HG02642 (cell line): ENCODE measurements at regions not wholly inside any gene's neighbourhood (a gene's known extent, or its start where the extent isn't known, plus 50 kb on each side); places are given as distances from the start of the nearest gene placed in this dataset.
A peak's percentile ranks its signal among the peaks of the same experiment; 100 is the strongest.

Source experiments
- ATAC-seq: cut with Tn5 transposase; IDR thresholded peaks from one replicate; pipeline ENCODE4 v1.9.1; 2021; ENCODE audit warnings: mild to moderate bottlenecking; ENCODE audit not compliant: unreplicated experiment, poor library complexity

GRCh38 chr2:147713349-147713748, 131.5 kb upstream of the ACVR2A start:
- ATAC-seq = no peak

- no peak for ATAC-seq
Measured at GRCh38 chr2:147712051-147712450, 132.8 kb upstream of the ACVR2A start.

DNA sequence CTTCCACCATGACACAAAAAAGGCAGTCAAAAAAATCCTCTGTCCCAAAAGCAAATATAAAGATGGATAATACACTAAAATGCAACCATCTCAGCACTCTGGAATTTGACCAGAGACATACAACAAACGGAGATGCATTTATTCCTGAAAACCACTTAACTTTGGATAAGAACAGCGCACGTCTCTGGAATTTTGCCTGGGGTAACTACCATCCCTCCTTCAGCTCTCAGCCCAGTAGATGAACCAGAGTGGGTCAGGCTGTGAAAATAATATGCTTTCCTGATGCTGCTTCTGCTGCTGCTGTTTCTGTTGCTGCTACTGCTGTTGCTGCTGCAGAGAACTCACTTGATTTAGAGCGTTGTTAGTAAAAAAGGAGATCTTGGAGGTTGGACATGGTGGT, 133.8 kb upstream of the ACVR2A start:
- no peak for ATAC-seq

DNA sequence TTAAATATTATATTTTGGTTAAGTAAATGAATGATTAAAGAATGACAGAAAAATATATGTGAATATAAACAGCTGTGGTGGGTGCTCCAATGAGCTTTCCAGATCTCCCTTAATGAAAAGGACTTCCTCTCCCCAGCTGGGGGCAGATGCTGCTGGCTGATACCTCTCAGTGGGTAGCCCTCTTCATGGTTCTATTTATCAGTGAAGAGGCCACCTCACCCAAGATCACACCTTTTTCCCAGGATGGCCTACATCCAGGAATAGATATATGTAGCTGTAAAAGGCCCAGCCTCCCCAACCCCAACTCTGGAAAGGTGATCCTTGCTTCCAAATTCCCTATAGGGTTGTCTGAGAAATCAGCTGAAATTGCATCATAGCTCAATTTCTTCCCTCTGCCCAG, 135.2 kb upstream of the ACVR2A start:
- ATAC-seq = no peak

- no peak for ATAC-seq
Measured at GRCh38 chr2:147703171-147703570, 141.7 kb upstream of the ACVR2A start.

DNA sequence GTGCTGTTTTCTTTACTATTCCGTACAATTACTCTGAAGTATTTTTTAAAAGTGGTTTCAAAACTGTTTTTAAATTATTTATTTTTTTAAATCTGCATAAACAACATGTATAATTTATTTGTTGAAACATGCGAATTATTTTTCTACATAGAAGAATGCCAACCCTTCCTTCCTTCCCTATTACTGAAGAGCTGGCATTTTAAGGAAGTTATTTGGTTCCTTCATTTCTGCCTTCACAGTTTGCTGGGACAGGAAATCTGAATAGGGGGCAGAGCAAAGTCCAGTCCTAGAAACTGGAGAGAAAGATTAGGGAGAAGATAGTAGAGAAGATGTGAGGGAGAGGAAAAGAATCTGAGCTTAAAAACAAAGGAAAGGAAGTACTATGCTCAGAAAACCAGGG, 146.7 kb upstream of the ACVR2A start:
- ATAC-seq = no peak

DNA sequence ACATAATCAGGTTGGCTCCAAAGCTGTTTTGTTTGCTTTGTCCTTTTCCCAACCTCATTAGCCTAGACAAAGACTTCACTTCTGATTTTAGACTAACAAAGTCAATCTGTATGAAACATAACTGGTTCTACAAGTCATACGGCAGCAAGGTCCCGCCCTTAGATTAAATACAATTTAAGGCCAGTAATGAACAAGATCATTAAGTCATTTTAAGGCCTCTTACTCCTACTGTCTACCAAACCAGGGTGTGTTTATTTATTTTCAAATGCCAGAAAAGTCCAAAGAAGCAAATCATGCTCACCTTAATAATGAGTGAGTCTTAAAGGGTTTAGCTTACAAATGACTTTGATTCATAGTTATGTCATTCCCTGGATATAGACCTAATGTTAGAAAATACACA, 148.4 kb upstream of the ACVR2A start:
- no peak for ATAC-seq

GRCh38 chr2:147689220-147689909, 155.5 kb upstream of the ACVR2A start:
- ATAC-seq = peak; percentile 99

DNA sequence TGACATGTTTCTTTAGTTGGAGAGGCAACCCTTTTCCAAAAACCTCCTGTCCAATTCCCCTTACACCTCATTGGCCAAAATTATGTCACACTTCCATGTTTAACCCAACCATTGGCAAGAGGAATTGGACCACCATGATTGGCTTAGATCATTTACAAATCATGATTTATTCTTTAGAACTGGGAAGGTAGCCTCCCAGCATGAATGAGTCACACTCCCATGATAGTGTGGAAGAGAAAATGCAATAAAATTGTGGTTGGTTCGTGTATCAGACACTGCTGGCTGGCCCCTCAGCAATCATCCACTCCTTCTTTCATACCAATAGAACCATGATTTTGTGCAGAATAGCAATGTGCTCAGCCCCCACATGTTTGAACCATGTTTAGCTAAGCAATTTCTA, 156.6 kb upstream of the ACVR2A start:
- no peak for ATAC-seq

GRCh38 chr2:147686365-147686764, 158.5 kb upstream of the ACVR2A start:
- no peak for ATAC-seq

DNA sequence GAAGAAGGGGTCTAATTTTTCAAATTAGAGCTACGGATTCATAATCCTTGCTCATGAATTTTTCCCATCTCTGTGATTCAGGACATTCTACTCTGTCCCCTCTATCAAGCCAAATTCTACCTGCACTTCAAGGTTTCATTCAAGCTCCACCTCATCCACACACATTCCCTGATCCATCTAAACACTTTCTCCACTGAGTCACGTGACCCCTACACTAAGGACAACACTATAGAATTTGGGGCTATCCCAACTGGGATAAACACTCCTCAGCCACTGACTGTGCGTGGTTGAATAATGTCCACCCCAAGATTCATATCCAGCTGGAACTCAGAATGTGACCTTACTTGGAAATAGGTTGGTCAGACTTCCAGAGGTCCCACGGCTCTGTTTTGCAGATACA, 159.9 kb upstream of the ACVR2A start:
- no peak for ATAC-seq

DNA sequence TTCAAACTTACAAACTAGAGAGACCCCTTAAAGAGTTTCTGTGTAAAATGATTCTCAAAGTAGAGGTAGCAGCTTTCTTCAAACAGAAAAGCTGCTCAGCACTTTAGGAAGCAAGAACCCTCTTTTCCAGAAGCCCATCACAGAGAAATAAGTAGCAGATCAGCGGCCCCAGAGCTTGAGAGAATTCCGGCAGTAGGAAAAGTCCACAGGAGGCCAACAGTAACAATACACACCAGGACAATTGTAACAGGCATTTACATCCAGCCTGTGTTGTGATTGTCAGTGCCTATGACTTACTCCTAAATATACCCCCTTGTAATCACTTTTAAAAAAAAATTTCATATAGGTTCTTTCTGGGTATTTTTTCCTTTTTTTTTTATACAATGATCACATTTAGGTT, 161.4 kb upstream of the ACVR2A start:
- ATAC-seq = no peak

DNA sequence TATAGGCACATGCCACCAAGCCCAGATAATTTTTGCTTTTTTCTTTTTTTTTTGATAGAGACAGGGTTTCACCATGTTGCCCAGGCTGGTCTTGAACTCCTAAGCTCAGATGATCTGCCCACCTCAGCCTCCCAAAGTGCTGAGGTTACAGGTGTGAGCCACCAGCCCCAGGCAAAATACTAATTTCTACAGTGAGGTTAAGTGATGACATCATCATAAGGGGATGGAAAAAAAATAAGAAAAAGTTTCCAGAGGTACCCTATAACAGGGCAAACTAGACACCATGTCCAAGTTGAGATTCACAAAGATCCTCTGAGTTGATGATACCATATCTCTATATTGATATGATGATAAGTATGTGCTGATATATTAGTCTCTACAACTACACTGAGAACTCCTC, 163.7 kb upstream of the ACVR2A start:
- no peak for ATAC-seq

DNA sequence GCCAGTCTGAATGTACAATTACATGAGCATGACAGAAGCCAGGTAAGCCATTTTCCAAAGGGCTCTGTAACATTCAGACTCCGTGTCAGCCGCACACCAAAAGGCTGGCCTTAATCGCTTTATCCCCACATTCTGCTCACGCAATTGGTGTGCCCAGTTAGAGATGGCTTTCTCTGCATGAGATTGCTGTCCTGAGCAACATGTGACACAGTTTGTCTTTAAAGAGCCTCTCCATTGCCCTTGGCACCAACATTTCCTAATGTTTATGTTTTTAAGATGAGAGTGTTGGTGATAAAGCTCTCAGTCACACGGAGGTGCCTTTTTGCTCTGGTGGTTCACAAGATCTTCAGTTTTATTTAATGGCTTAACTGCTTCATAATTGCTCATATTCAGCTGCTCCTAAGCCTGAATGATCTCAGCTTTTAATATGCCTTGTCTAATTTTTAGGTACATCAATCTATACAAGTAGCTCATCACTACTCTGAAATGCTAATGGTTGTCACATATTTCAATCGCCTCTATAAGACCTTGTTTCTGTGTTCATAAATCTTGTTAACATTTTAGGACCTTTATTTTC, 164.8 kb upstream of the ACVR2A start:
- ATAC-seq = no peak

GRCh38 chr2:147679191-147679954, 165.5 kb upstream of the ACVR2A start:
- ATAC-seq = no peak

- ATAC-seq = no peak
Measured at GRCh38 chr2:147665105-147665504, 179.7 kb upstream of the ACVR2A start.

GRCh38 chr2:147663962-147664361, 180.9 kb upstream of the ACVR2A start:
- ATAC-seq = no peak

GRCh38 chr2:147663153-147663961, 181.5 kb upstream of the ACVR2A start:
- ATAC-seq = peak; percentile 88

GRCh38 chr2:147662221-147662620, 182.6 kb upstream of the ACVR2A start:
- ATAC-seq = no peak

DNA sequence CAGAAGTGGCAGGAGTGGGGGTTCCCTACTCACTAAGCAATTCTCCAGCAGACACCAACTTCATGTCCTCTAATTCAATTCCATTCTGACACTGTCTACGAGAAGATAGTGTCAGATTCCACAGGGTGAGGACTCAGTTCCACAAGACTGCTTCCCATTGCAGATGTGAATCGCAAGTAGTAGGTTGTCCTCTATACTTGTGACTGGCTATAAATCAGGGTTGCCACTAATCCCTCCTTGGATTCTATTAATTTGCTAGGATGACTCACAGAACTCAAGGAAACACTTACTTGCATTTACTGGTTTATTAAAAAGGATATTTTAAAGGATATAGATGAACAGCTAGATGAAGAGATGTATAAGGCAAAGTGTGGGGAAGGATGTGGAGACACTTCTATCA, 184.1 kb upstream of the ACVR2A start:
- ATAC-seq = no peak

DNA sequence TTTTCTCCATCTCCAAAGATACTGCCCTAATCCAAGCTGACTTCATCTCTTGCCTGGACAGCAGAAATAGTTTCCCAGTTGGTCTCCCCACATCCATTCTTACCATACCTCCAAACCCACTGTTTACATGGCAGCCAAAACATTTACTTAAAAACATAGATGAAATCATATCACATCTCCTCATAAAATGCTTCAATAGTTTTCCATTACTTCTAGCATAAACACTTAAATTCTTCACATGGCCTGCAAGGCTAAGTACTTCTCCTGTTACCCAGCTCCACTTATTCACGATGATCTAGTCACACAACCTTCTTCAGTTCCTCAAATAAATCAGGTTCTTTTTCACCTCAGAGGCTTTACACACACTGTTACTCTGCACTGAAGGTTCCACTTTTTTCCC, 185.8 kb upstream of the ACVR2A start:
- ATAC-seq = no peak
